SK-N-SH (cell line): ENCODE measurements at regions not wholly inside any gene's neighbourhood (a gene's known extent, or its start where the extent isn't known, plus 50 kb on each side); places are given as distances from the start of the nearest gene placed in this dataset.
"Not testable (repeated sequence)": the region's sequence is repeated elsewhere in the genome, so short reads cannot be mapped to it uniquely, and the experiment has no call there.

Experiments
- EZH2phosphoT487 ChIP-seq: fragments of 200-600 bp; sonication (generic); IDR thresholded peaks from 2 replicates; pipeline ENCODE4 v1.6.1; 2017; ENCODE audit warnings: low read depth, mixed run types, mild to moderate bottlenecking, antibody characterized with exemption, moderate library complexity, borderline replicate concordance
- GABPA ChIP-seq: IDR thresholded peaks from 2 replicates; pipeline ENCODE4 v1.4.0; 2012; ENCODE audit warnings: low read depth, mild to moderate bottlenecking
- GATA2 ChIP-seq: sonication (generic); formaldehyde crosslinking; IDR thresholded peaks from 2 replicates; pipeline ENCODE4 v1.5.0; 2020; ENCODE audit warnings: mild to moderate bottlenecking, missing genetic modification reagents
- POLR2AphosphoS5 ChIP-seq: IDR thresholded peaks from 2 replicates; pipeline ENCODE4 v1.6.1; 2012; ENCODE audit warnings: low read depth, low read length
- RFX5 ChIP-seq: IDR thresholded peaks from 2 replicates; pipeline ENCODE4 v1.6.1; 2012; ENCODE audit warnings: mild to moderate bottlenecking, improper control_type of control experiment, low read length
- SIN3A ChIP-seq: IDR thresholded peaks from 2 replicates; pipeline ENCODE4 v1.6.1; 2012; ENCODE audit warnings: low read depth, mild to moderate bottlenecking, low read length, moderate library complexity, borderline replicate concordance
- TAF1 ChIP-seq: IDR thresholded peaks from 2 replicates; pipeline ENCODE4 v1.6.1; 2012; ENCODE audit warnings: low read depth, mild to moderate bottlenecking, low read length, moderate library complexity, borderline replicate concordance
- TEAD4 ChIP-seq: IDR thresholded peaks from 2 replicates; pipeline ENCODE4 v1.4.0; 2012; ENCODE audit warnings: mild to moderate bottlenecking, borderline replicate concordance; ENCODE audit not compliant: insufficient read depth
- YY1 ChIP-seq: IDR thresholded peaks from 2 replicates; pipeline ENCODE4 v1.4.0; 2012; ENCODE audit warnings: low read depth, mild to moderate bottlenecking
- TF ChIP-seq, protein P1 (sequence below): fragments of 200-600 bp; sonication (generic); IDR thresholded peaks from 2 replicates; pipeline ENCODE4 v1.6.1; 2017; ENCODE audit warnings: antibody characterized with exemption, mild to moderate bottlenecking, moderate library complexity
- TF ChIP-seq, protein P2 (sequence below): IDR thresholded peaks from 2 replicates; pipeline ENCODE4 v1.6.1; 2012; ENCODE audit warnings: mild to moderate bottlenecking, low read depth, low read length, moderate library complexity
- TF ChIP-seq, protein P3 (sequence below): IDR thresholded peaks from 2 replicates; pipeline ENCODE4 v1.4.0; 2012; ENCODE audit warnings: low read depth, borderline replicate concordance
- TF ChIP-seq, protein P4 (sequence below): IDR thresholded peaks from 2 replicates; pipeline ENCODE4 v1.4.0; 2012; ENCODE audit warnings: low read depth

DNA sequence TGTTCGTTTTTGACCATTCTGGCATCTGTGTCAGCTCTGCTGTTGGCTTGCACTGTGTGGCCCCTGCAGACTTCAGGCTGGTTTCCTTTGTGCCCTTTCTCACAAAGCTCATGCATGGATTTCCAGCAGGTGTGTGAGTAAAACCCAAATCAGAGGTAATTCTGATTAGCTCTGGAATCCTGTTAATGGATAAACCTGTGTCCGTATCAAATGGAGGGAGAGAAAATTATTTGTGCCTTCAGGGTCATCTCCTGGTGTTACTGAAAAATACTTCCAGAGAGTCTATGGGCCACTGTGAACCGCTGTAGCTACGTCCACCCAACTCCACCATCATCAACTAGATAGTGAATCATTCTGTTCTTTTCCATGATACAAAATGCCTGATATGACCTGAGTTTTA is 726.1 kb upstream of the TPTE start:
- TF ChIP-seq, protein P1, sequence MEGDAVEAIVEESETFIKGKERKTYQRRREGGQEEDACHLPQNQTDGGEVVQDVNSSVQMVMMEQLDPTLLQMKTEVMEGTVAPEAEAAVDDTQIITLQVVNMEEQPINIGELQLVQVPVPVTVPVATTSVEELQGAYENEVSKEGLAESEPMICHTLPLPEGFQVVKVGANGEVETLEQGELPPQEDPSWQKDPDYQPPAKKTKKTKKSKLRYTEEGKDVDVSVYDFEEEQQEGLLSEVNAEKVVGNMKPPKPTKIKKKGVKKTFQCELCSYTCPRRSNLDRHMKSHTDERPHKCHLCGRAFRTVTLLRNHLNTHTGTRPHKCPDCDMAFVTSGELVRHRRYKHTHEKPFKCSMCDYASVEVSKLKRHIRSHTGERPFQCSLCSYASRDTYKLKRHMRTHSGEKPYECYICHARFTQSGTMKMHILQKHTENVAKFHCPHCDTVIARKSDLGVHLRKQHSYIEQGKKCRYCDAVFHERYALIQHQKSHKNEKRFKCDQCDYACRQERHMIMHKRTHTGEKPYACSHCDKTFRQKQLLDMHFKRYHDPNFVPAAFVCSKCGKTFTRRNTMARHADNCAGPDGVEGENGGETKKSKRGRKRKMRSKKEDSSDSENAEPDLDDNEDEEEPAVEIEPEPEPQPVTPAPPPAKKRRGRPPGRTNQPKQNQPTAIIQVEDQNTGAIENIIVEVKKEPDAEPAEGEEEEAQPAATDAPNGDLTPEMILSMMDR: not testable (repeated sequence)
- TF ChIP-seq YY1; GABPA; TAF1; GATA2 (CRISPR knock-in tag); EZH2phosphoT487; SIN3A; TEAD4; POLR2AphosphoS5; RFX5: not testable (repeated sequence)
- TF ChIP-seq, protein P2, sequence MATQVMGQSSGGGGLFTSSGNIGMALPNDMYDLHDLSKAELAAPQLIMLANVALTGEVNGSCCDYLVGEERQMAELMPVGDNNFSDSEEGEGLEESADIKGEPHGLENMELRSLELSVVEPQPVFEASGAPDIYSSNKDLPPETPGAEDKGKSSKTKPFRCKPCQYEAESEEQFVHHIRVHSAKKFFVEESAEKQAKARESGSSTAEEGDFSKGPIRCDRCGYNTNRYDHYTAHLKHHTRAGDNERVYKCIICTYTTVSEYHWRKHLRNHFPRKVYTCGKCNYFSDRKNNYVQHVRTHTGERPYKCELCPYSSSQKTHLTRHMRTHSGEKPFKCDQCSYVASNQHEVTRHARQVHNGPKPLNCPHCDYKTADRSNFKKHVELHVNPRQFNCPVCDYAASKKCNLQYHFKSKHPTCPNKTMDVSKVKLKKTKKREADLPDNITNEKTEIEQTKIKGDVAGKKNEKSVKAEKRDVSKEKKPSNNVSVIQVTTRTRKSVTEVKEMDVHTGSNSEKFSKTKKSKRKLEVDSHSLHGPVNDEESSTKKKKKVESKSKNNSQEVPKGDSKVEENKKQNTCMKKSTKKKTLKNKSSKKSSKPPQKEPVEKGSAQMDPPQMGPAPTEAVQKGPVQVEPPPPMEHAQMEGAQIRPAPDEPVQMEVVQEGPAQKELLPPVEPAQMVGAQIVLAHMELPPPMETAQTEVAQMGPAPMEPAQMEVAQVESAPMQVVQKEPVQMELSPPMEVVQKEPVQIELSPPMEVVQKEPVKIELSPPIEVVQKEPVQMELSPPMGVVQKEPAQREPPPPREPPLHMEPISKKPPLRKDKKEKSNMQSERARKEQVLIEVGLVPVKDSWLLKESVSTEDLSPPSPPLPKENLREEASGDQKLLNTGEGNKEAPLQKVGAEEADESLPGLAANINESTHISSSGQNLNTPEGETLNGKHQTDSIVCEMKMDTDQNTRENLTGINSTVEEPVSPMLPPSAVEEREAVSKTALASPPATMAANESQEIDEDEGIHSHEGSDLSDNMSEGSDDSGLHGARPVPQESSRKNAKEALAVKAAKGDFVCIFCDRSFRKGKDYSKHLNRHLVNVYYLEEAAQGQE: not testable (repeated sequence)
- TF ChIP-seq, protein P3, sequence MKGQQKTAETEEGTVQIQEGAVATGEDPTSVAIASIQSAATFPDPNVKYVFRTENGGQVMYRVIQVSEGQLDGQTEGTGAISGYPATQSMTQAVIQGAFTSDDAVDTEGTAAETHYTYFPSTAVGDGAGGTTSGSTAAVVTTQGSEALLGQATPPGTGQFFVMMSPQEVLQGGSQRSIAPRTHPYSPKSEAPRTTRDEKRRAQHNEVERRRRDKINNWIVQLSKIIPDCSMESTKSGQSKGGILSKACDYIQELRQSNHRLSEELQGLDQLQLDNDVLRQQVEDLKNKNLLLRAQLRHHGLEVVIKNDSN: not testable (repeated sequence)
- TF ChIP-seq, protein P4, sequence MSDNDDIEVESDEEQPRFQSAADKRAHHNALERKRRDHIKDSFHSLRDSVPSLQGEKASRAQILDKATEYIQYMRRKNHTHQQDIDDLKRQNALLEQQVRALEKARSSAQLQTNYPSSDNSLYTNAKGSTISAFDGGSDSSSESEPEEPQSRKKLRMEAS: not testable (repeated sequence)
